ENCODE measurements at regions not wholly inside any gene's neighbourhood (a gene's known extent, or its start where the extent isn't known, plus 50 kb on each side); places are given as distances from the start of the nearest gene placed in this dataset.

DNA sequence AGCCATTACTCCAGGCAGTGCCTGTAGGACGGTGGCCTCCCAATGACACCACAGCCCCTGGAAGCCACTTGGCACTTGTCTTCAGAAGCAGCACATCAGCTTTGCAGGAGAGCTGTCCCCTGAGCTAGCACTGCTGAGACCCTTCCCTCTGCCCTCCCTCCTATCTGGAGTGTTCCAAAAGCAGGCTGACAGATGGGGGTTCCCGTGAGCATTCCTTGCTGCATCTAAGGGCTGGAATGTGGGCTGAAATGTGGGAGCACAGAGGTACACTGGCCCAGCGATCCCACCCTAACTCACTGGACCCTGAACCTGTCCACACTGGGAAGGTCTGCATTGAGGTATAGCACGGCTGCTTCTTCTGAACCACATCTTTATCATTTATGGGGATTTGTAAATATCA is 230.1 kb downstream of the ANAPC1 start:
- DNase-seq (ENCODE audit: low read depth), result no peak
- TF ChIP-seq, protein P1, sequence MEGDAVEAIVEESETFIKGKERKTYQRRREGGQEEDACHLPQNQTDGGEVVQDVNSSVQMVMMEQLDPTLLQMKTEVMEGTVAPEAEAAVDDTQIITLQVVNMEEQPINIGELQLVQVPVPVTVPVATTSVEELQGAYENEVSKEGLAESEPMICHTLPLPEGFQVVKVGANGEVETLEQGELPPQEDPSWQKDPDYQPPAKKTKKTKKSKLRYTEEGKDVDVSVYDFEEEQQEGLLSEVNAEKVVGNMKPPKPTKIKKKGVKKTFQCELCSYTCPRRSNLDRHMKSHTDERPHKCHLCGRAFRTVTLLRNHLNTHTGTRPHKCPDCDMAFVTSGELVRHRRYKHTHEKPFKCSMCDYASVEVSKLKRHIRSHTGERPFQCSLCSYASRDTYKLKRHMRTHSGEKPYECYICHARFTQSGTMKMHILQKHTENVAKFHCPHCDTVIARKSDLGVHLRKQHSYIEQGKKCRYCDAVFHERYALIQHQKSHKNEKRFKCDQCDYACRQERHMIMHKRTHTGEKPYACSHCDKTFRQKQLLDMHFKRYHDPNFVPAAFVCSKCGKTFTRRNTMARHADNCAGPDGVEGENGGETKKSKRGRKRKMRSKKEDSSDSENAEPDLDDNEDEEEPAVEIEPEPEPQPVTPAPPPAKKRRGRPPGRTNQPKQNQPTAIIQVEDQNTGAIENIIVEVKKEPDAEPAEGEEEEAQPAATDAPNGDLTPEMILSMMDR (IDR thresholded peaks at IDR 0.05; ENCODE audit: insufficient read depth, low read depth, low read length), result no peak
- no peak overlapping the region for H3K4me3 ChIP-seq (ENCODE audit: low read depth, low read length)

GRCh38 chr2:111654829-111655228 is 229.2 kb downstream of the ANAPC1 start:
- H3K4me3 ChIP-seq (ENCODE audit: low read depth, low read length), result no peak overlapping the region
- no peak for DNase-seq (ENCODE audit: low read depth)
- TF ChIP-seq, protein P1 (IDR thresholded peaks at IDR 0.05; ENCODE audit: insufficient read depth, low read depth, low read length), result no peak

GRCh38 chr2:111656436-111656835 is 227.6 kb downstream of the ANAPC1 start:
- no peak for DNase-seq (ENCODE audit: low read depth)
- TF ChIP-seq, protein P1 (IDR thresholded peaks at IDR 0.05; ENCODE audit: insufficient read depth, low read depth, low read length), result no peak
- H3K4me3 ChIP-seq (ENCODE audit: low read depth, low read length), result no peak overlapping the region

GRCh38 chr2:111656894-111657293 is 227.1 kb downstream of the ANAPC1 start:
- TF ChIP-seq, protein P1 (IDR thresholded peaks at IDR 0.05; ENCODE audit: insufficient read depth, low read depth, low read length), result no peak
- DNase-seq (ENCODE audit: low read depth), result no peak
- no peak overlapping the region for H3K4me3 ChIP-seq (ENCODE audit: low read depth, low read length)

DNA sequence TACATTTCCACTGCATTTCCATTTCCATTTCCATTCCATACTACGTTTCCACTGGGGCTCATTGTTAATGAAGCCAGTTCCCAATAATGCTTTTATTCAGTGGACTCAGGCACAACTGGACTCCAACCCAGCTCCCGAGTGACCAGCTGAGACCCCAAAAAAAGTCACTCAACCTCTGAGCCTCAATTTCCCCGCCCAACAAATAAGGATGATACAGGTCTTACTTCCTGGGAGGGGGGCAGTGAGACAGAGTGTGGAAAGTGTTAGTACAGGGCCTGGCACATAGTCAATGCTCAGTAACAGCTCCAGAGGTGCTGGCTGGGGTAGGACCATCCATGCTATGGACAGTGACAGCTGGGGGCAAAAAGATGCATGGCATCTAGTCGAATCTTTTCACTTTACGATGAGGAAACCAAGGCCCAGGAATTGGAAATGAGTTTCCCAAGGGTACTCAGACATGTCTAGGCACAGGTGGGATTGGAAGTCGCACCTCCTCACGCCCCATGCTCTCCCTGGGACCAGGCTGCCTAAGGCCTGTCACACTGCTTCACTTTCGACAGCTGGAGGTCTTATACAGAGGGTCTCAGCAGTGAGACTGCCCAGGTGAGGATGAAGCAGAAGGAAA is 226.5 kb downstream of the ANAPC1 start:
- TF ChIP-seq, protein P1 (IDR thresholded peaks at IDR 0.05; ENCODE audit: insufficient read depth, low read depth, low read length), result no peak
- no peak for DNase-seq (ENCODE audit: low read depth)
- H3K4me3 ChIP-seq (ENCODE audit: low read depth, low read length), result no peak overlapping the region

GRCh38 chr2:111659361-111660333 is 224.3 kb downstream of the ANAPC1 start:
- TF ChIP-seq, protein P1 (IDR thresholded peaks at IDR 0.05; ENCODE audit: insufficient read depth, low read depth, low read length), result no peak
- peak; percentile 87 for DNase-seq (ENCODE audit: low read depth)
- H3K4me3 ChIP-seq (ENCODE audit: low read depth, low read length), result no peak overlapping the region

Data from fibroblast of villous mesenchyme (primary cell).